ENCODE measurements at regions not wholly inside any gene's neighbourhood (a gene's known extent, or its start where the extent isn't known, plus 50 kb on each side); places are given as distances from the start of the nearest gene placed in this dataset.

DNA sequence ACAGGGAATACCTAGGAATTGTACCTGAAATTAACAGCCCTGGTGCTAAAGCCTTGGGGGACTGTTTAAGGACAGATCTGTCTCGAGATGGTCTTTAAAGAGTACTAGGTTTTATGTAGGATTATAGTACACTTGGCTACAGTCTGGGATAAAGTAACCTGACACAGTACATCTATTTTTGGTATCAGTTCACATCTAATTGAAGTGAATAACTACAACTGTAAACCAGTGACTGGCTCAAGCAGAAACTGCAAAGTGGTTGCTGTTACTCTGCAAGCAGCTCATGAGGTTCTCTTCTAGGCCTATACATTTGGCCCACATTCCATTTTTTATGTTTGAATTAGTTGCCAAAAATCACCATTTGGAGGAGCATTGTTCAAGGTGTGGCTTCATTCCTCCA lies 320.8 kb upstream of the USP25 start:
- H3K36me3 ChIP-seq (ENCODE audit: insufficient read depth, low read length): no peaks in the 10 kb centered on the region
- no peak overlapping the region for H2AFZ ChIP-seq (ENCODE audit: low read depth, low read length)
- H3K27me3 ChIP-seq (ENCODE audit: insufficient read depth, low read length, poor library complexity): no peaks in the 10 kb centered on the region
- no peak for TF ChIP-seq EZH2 (IDR thresholded peaks at IDR 0.05; ENCODE audit: borderline replicate concordance, low read depth, low read length, severe bottlenecking)
- TF ChIP-seq, protein P1, sequence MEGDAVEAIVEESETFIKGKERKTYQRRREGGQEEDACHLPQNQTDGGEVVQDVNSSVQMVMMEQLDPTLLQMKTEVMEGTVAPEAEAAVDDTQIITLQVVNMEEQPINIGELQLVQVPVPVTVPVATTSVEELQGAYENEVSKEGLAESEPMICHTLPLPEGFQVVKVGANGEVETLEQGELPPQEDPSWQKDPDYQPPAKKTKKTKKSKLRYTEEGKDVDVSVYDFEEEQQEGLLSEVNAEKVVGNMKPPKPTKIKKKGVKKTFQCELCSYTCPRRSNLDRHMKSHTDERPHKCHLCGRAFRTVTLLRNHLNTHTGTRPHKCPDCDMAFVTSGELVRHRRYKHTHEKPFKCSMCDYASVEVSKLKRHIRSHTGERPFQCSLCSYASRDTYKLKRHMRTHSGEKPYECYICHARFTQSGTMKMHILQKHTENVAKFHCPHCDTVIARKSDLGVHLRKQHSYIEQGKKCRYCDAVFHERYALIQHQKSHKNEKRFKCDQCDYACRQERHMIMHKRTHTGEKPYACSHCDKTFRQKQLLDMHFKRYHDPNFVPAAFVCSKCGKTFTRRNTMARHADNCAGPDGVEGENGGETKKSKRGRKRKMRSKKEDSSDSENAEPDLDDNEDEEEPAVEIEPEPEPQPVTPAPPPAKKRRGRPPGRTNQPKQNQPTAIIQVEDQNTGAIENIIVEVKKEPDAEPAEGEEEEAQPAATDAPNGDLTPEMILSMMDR (IDR thresholded peaks at IDR 0.05; ENCODE audit: borderline replicate concordance, extremely low read depth, low read length, poor library complexity, severe bottlenecking): no peak
- peaks cover 2% of the 10 kb centered on the region for H3K4me1 ChIP-seq (ENCODE audit: insufficient read depth, low read length)
- H3K27ac ChIP-seq (ENCODE audit: low read length): no peak overlapping the region
- DNase-seq (no peak), ATAC-seq (ENCODE audit: insufficient read depth, low read depth) (no peak)
- no peak overlapping the region for H3K4me3 ChIP-seq (ENCODE audit: low read depth in 1 of 2, low read length in 2 of 2)
- H4K20me1 ChIP-seq (ENCODE audit: insufficient read depth, low read length): no peaks in the 10 kb centered on the region
- no peaks in the 10 kb centered on the region for H3K79me2 ChIP-seq (ENCODE audit: insufficient read depth, low read length)
- no peak overlapping the region for H3K4me2 ChIP-seq (ENCODE audit: insufficient read depth, low read length)
- H3K9ac ChIP-seq (ENCODE audit: low read depth, low read length): no peak overlapping the region
- peaks cover 3% of the 10 kb centered on the region for H3K9me3 ChIP-seq (ENCODE audit: insufficient read depth, low read length, severe bottlenecking)

DNA sequence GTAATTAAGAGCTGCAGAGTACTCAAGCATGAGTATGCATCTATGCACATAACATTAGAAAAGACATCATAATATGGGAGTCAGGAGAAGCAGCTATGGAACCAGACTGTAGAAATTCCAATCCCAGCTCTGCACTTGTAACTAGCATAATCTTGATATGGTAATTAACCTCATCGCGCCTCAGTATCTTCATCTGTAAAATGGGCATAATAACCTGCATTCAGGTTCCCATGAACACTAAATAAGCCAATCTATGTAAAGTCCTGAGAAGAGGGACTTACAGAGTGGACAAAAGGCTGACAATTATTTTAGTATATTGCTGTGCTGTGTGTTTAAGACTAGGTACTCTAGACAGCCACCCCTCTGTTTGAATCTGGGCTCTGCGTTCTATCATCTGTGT lies 318.9 kb upstream of the USP25 start:
- ATAC-seq (ENCODE audit: insufficient read depth, low read depth) (no peak), DNase-seq (no peak)
- Histone ChIP-seq H3K4me1 (ENCODE audit: insufficient read depth, low read length) (peaks cover 18% of the 10 kb centered on the region), H2AFZ (ENCODE audit: low read depth, low read length) (no peak overlapping the region), H3K27ac (ENCODE audit: low read length) (no peak overlapping the region), H3K79me2 (ENCODE audit: insufficient read depth, low read length) (no peaks in the 10 kb centered on the region), H4K20me1 (ENCODE audit: insufficient read depth, low read length) (no peaks in the 10 kb centered on the region), H3K4me3 (ENCODE audit: low read depth in 1 of 2, low read length in 2 of 2) (no peak overlapping the region), H3K27me3 (ENCODE audit: insufficient read depth, low read length, poor library complexity) (no peaks in the 10 kb centered on the region), H3K9ac (ENCODE audit: low read depth, low read length) (no peak overlapping the region), H3K9me3 (ENCODE audit: insufficient read depth, low read length, severe bottlenecking) (peaks cover 3% of the 10 kb centered on the region), H3K4me2 (ENCODE audit: insufficient read depth, low read length) (no peak overlapping the region), H3K36me3 (ENCODE audit: insufficient read depth, low read length) (no peaks in the 10 kb centered on the region)
- TF ChIP-seq, protein P1 (IDR thresholded peaks at IDR 0.05; ENCODE audit: borderline replicate concordance, extremely low read depth, low read length, poor library complexity, severe bottlenecking): no peak
- TF ChIP-seq EZH2 (IDR thresholded peaks at IDR 0.05; ENCODE audit: borderline replicate concordance, low read depth, low read length, severe bottlenecking): no peak

DNA sequence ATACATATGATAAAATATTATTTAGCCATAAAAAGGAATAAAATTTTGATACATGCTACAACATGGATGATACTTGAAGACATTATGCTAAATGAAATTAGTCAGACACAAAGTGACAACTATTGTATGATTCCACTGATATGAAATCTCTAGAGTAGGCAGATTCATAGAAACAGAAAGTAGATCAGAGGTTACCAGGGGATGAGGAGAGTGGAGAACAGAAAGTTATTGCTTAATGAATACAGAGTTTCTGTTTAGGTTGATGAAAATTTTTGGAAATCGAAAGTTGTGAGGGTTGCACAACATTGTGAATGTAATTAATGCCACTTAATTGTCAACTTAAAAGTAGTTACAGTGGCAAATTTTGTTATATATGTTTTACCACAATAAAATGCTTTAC lies 315.7 kb upstream of the USP25 start:
- Histone ChIP-seq H2AFZ (ENCODE audit: low read depth, low read length) (no peak overlapping the region), H3K27ac (ENCODE audit: low read length) (no peak overlapping the region), H3K79me2 (ENCODE audit: insufficient read depth, low read length) (no peaks in the 10 kb centered on the region), H3K4me1 (ENCODE audit: insufficient read depth, low read length) (peaks cover 29% of the 10 kb centered on the region), H3K4me2 (ENCODE audit: insufficient read depth, low read length) (no peak overlapping the region), H3K36me3 (ENCODE audit: insufficient read depth, low read length) (no peaks in the 10 kb centered on the region), H3K27me3 (ENCODE audit: insufficient read depth, low read length, poor library complexity) (no peaks in the 10 kb centered on the region), H3K9me3 (ENCODE audit: insufficient read depth, low read length, severe bottlenecking) (peaks cover 3% of the 10 kb centered on the region), H4K20me1 (ENCODE audit: insufficient read depth, low read length) (no peaks in the 10 kb centered on the region), H3K9ac (ENCODE audit: low read depth, low read length) (no peak overlapping the region), H3K4me3 (ENCODE audit: low read depth in 1 of 2, low read length in 2 of 2) (no peak overlapping the region)
- DNase-seq (no peak), ATAC-seq (ENCODE audit: insufficient read depth, low read depth) (0 out of 3 replicates have a peak, but pooled peaks have one; percentile 47)
- no peak for TF ChIP-seq EZH2 (IDR thresholded peaks at IDR 0.05; ENCODE audit: borderline replicate concordance, low read depth, low read length, severe bottlenecking)
- TF ChIP-seq, protein P1 (IDR thresholded peaks at IDR 0.05; ENCODE audit: borderline replicate concordance, extremely low read depth, low read length, poor library complexity, severe bottlenecking): no peak

Data from DND-41 (cell line).